ENCODE measurements at regions not wholly inside any gene's neighbourhood (a gene's known extent, or its start where the extent isn't known, plus 50 kb on each side); places are given as distances from the start of the nearest gene placed in this dataset.

- Histone ChIP-seq H3K4me2 (ENCODE audit: control insufficient read depth, insufficient read depth) (no peak overlapping the region), H4K20me1 (ENCODE audit: control insufficient read depth, insufficient read depth) (no peaks in the 10 kb centered on the region), H3K4me3 (no peak overlapping the region), H3K4me1 (ENCODE audit: control insufficient read depth, insufficient read depth, low read length) (no peaks in the 10 kb centered on the region), H3K27ac (ENCODE audit: control insufficient read depth, insufficient read depth) (no peak overlapping the region), H3K27me3 (replicated peaks in 1 of 2; ENCODE audit: control insufficient read depth in 2 of 2, insufficient read depth in 2 of 2, low read length in 1 of 2) (no peaks in the 10 kb centered on the region; a peak in 1 of 4 replicates), H3K9me3 (replicated peaks; ENCODE audit: control insufficient read depth, insufficient read depth, low read length) (no peaks in the 10 kb centered on the region), H3K9ac (ENCODE audit: control insufficient read depth, insufficient read depth, low read length) (no peak overlapping the region), H2AFZ (ENCODE audit: control insufficient read depth, low read depth, low read length) (no peak overlapping the region), H3K36me3 (ENCODE audit: control insufficient read depth in 2 of 2, insufficient read depth in 2 of 2, low read length in 1 of 2) (no peaks in the 10 kb centered on the region), H3K79me2 (ENCODE audit: control insufficient read depth, insufficient read depth, low read length) (no peaks in the 10 kb centered on the region)
- SMC1A ChIA-PET (ENCODE audit: uncharacterized antibody, unreplicated experiment), result no interaction called here
- CTCF ChIA-PET, result no interaction called here
- WGBS (ENCODE audit: insufficient coverage, insufficient replicate concordance, low lambda C conversion rate, missing lambda C conversion rate), result 0% methylated on average over 2 of the region's 2 CpGs
- no peak for DNase-seq (ENCODE audit: low read depth, low spot score)
- TF ChIP-seq RCOR1 (conservative IDR thresholded peaks at IDR 0.05; ENCODE audit: low read depth, low read length) (no peak), SUZ12 (IDR thresholded peaks at IDR 0.05; ENCODE audit: unreplicated experiment) (no peak), SP1 (IDR thresholded peaks at IDR 0.05; ENCODE audit: low read depth, low read length) (no peak), NBN (IDR thresholded peaks at IDR 0.05) (no peak), NFYA (IDR thresholded peaks at IDR 0.05; ENCODE audit: borderline replicate concordance, low read depth, low read length) (no peak), CREM (IDR thresholded peaks at IDR 0.05; ENCODE audit: low read depth) (no peak), ESRRA (IDR thresholded peaks at IDR 0.05; ENCODE audit: low read length) (no peak), SPI1 (IDR thresholded peaks at IDR 0.05; ENCODE audit: borderline replicate concordance, insufficient read depth, low read depth, low read length) (no peak), DPF2 (IDR thresholded peaks at IDR 0.05) (no peak), FOXK2 (IDR thresholded peaks at IDR 0.05) (no peak), KDM1A (IDR thresholded peaks at IDR 0.05; ENCODE audit: borderline replicate concordance) (no peak)
- TF ChIP-seq, protein P1, sequence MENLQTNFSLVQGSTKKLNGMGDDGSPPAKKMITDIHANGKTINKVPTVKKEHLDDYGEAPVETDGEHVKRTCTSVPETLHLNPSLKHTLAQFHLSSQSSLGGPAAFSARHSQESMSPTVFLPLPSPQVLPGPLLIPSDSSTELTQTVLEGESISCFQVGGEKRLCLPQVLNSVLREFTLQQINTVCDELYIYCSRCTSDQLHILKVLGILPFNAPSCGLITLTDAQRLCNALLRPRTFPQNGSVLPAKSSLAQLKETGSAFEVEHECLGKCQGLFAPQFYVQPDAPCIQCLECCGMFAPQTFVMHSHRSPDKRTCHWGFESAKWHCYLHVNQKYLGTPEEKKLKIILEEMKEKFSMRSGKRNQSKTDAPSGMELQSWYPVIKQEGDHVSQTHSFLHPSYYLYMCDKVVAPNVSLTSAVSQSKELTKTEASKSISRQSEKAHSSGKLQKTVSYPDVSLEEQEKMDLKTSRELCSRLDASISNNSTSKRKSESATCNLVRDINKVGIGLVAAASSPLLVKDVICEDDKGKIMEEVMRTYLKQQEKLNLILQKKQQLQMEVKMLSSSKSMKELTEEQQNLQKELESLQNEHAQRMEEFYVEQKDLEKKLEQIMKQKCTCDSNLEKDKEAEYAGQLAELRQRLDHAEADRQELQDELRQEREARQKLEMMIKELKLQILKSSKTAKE (IDR thresholded peaks at IDR 0.05; ENCODE audit: low read depth, poor library complexity, severe bottlenecking), result no peak
- TF ChIP-seq, protein P2, sequence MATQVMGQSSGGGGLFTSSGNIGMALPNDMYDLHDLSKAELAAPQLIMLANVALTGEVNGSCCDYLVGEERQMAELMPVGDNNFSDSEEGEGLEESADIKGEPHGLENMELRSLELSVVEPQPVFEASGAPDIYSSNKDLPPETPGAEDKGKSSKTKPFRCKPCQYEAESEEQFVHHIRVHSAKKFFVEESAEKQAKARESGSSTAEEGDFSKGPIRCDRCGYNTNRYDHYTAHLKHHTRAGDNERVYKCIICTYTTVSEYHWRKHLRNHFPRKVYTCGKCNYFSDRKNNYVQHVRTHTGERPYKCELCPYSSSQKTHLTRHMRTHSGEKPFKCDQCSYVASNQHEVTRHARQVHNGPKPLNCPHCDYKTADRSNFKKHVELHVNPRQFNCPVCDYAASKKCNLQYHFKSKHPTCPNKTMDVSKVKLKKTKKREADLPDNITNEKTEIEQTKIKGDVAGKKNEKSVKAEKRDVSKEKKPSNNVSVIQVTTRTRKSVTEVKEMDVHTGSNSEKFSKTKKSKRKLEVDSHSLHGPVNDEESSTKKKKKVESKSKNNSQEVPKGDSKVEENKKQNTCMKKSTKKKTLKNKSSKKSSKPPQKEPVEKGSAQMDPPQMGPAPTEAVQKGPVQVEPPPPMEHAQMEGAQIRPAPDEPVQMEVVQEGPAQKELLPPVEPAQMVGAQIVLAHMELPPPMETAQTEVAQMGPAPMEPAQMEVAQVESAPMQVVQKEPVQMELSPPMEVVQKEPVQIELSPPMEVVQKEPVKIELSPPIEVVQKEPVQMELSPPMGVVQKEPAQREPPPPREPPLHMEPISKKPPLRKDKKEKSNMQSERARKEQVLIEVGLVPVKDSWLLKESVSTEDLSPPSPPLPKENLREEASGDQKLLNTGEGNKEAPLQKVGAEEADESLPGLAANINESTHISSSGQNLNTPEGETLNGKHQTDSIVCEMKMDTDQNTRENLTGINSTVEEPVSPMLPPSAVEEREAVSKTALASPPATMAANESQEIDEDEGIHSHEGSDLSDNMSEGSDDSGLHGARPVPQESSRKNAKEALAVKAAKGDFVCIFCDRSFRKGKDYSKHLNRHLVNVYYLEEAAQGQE (IDR thresholded peaks at IDR 0.05; ENCODE audit: low read depth, low read length), result no peak
- TF ChIP-seq, protein P3, sequence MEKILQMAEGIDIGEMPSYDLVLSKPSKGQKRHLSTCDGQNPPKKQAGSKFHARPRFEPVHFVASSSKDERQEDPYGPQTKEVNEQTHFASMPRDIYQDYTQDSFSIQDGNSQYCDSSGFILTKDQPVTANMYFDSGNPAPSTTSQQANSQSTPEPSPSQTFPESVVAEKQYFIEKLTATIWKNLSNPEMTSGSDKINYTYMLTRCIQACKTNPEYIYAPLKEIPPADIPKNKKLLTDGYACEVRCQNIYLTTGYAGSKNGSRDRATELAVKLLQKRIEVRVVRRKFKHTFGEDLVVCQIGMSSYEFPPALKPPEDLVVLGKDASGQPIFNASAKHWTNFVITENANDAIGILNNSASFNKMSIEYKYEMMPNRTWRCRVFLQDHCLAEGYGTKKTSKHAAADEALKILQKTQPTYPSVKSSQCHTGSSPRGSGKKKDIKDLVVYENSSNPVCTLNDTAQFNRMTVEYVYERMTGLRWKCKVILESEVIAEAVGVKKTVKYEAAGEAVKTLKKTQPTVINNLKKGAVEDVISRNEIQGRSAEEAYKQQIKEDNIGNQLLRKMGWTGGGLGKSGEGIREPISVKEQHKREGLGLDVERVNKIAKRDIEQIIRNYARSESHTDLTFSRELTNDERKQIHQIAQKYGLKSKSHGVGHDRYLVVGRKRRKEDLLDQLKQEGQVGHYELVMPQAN (conservative IDR thresholded peaks at IDR 0.05), result no peak
- POLR2A ChIA-PET, result no interaction called here
- intact Hi-C loops (cut with micrococcal nuclease; ENCODE audit: unreplicated experiment), result no loop called here
- RAD21 ChIA-PET (ENCODE audit: unreplicated experiment), result no interaction called here
- no peak for FAIRE-seq
- ATAC-seq, result no peak
- no TSS peak for BruUV-seq (replicated peaks)
- in situ Hi-C loops (cut with MboI), result no loop called here
Observed at GRCh38 chr4:158458271-158458895, 63.3 kb upstream of the RXFP1 start.

Measured in GM12878 (cell line).